ENCODE measurements at regions not wholly inside any gene's neighbourhood (a gene's known extent, or its start where the extent isn't known, plus 50 kb on each side); places are given as distances from the start of the nearest gene placed in this dataset.
A peak's percentile ranks its signal among the peaks of the same experiment; 100 is the strongest.

GRCh38 chr7:18320422-18320821, 175.1 kb upstream of the HDAC9 start:
- no peak for ATAC-seq
- no peak overlapping the region for H3K4me2 ChIP-seq

GRCh38 chr7:18320971-18321567, 174.5 kb upstream of the HDAC9 start:
- no peak for TF ChIP-seq HOXB13 (CRISPR knock-in tag; IDR thresholded peaks at IDR 0.05; ENCODE audit: low read depth)
- TF ChIP-seq ZC3H11A (IDR thresholded peaks at IDR 0.05), result no peak
- no peak for TF ChIP-seq ESRRA (IDR thresholded peaks at IDR 0.05; ENCODE audit: borderline replicate concordance, low read length)
- no peak for TF ChIP-seq ZNF302 (CRISPR knock-in tag; IDR thresholded peaks at IDR 0.05)
- peak; percentile 48 for TF ChIP-seq CTCF (IDR thresholded peaks at IDR 0.05)
- TF ChIP-seq RAD21 (conservative IDR thresholded peaks at IDR 0.05 in 1 of 2, IDR thresholded peaks at IDR 0.05 in 1 of 2), result peak; percentile 28 to 57; a peak in 3 of 5 replicates
- peak; percentile 44; the same call in 2 of the 3 replicates for TF ChIP-seq SMC3 (IDR thresholded peaks at IDR 0.05)
- no peak for TF ChIP-seq KDM1A (IDR thresholded peaks at IDR 0.05; ENCODE audit: low read depth)
- no peak overlapping the region for H3K4me2 ChIP-seq
- peak; percentile 17 to 55 for DNase-seq (ENCODE audit: low read depth in 1 of 2, low spot score in 1 of 2)
- 79% methylated on average over 2 of the region's 2 CpGs for WGBS (ENCODE audit: missing lambda C conversion rate)
- no peak overlapping the region for H3K4me3 ChIP-seq
- ATAC-seq, result peak; percentile 54 to 72; a peak in 4 of 6 replicates
- POLR2A ChIA-PET, result no interaction called here
- no peaks in the 10 kb centered on the region for H3K9me3 ChIP-seq
- CTCF ChIA-PET, result interaction anchor here (0.6 to 3.0 kb wide), 6 partner anchors 14 to 1351 kb away, joined by 3 to 15 read pairs (median 3); no protein-coding TSS in a partner anchor
- H3K4me1 ChIP-seq, result no peaks in the 10 kb centered on the region
- H3K27ac ChIP-seq, result no peak overlapping the region
- FAIRE-seq, result peak; percentile 56

More at GRCh38 chr7:18320422-18320821, 175.1 kb upstream of the HDAC9 start:
- no peak overlapping the region for H3K4me3 ChIP-seq
- no peaks in the 10 kb centered on the region for H3K4me1 ChIP-seq
- ChIA-PET POLR2A (no interaction called here), CTCF (interaction anchor here (0.9 to 3.0 kb wide), 4 partner anchors 26 to 809 kb away, joined by 3 to 15 read pairs (median 4); no protein-coding TSS in a partner anchor)
- no peak for FAIRE-seq
- no peak for TF ChIP-seq E2F6 (IDR thresholded peaks at IDR 0.05; ENCODE audit: borderline replicate concordance, low read depth)
- TF ChIP-seq ZNF302 (CRISPR knock-in tag; IDR thresholded peaks at IDR 0.05), result no peak
- TF ChIP-seq MAFK (IDR thresholded peaks at IDR 0.05; ENCODE audit: partially characterized antibody), result peak; percentile 20
- DNase-seq (ENCODE audit: low read depth in 1 of 2, low spot score in 1 of 2), result no peak
- WGBS (ENCODE audit: missing lambda C conversion rate), result 82% methylated on average over 4 of the region's 4 CpGs
- H3K9me3 ChIP-seq, result no peaks in the 10 kb centered on the region
- H3K27ac ChIP-seq, result no peak overlapping the region

- Histone ChIP-seq H3K27ac (no peak overlapping the region), H3K4me1 (no peaks in the 10 kb centered on the region), H3K4me3 (no peak overlapping the region), H3K9me3 (no peaks in the 10 kb centered on the region), H3K4me2 (no peak overlapping the region)
- POLR2A ChIA-PET, result no interaction called here
- no peak for FAIRE-seq
- CTCF ChIA-PET, result no interaction called here
- no peak for ATAC-seq
- TF ChIP-seq HOXB5 (CRISPR knock-in tag; IDR thresholded peaks at IDR 0.05) (no peak), MAZ (IDR thresholded peaks at IDR 0.05; ENCODE audit: borderline replicate concordance, low read depth, low read length) (no peak), FOXS1 (CRISPR knock-in tag; IDR thresholded peaks at IDR 0.05) (no peak), ESRRA (IDR thresholded peaks at IDR 0.05; ENCODE audit: borderline replicate concordance, low read length) (no peak), MYC (IDR thresholded peaks at IDR 0.05; ENCODE audit: borderline replicate concordance, low read length) (no peak), FOSB (CRISPR knock-in tag; IDR thresholded peaks at IDR 0.05) (no peak), POLR2AphosphoS2 (conservative IDR thresholded peaks at IDR 0.05; ENCODE audit: low read length) (no peak), MAX (IDR thresholded peaks at IDR 0.05) (no peak), CHD4 (IDR thresholded peaks at IDR 0.05; ENCODE audit: borderline replicate concordance) (no peak), BHLHE40 (IDR thresholded peaks at IDR 0.05; ENCODE audit: low read depth, low read length) (no peak), CBX2 (IDR thresholded peaks at IDR 0.05; ENCODE audit: borderline replicate concordance, low read depth) (no peak), HDAC2 (IDR thresholded peaks at IDR 0.05) (no peak), ZNF302 (CRISPR knock-in tag; IDR thresholded peaks at IDR 0.05) (no peak), CHD2 (IDR thresholded peaks at IDR 0.05; ENCODE audit: low read length, partially characterized antibody) (no peak), PBX3 (IDR thresholded peaks at IDR 0.05) (no peak), CEBPB (IDR thresholded peaks at IDR 0.05) (no peak), BCL3 (IDR thresholded peaks at IDR 0.05) (no peak), RAD21 (conservative IDR thresholded peaks at IDR 0.05 in 1 of 2, IDR thresholded peaks at IDR 0.05 in 1 of 2) (no peak), EHF (CRISPR knock-in tag; IDR thresholded peaks at IDR 0.05) (no peak), ATOH8 (CRISPR knock-in tag; IDR thresholded peaks at IDR 0.05; ENCODE audit: low read depth) (no peak)
- no peak for DNase-seq (ENCODE audit: low read depth in 1 of 2, low spot score in 1 of 2)
Measured at GRCh38 chr7:18330548-18330947, 165.0 kb upstream of the HDAC9 start.
